Prostate gland (tissue), 2 donors: ENCODE measurements at regions not wholly inside any gene's neighbourhood (a gene's known extent, or its start where the extent isn't known, plus 50 kb on each side); places are given as distances from the start of the nearest gene placed in this dataset.

Source experiments
- DNase-seq: peaks from one replicate; pipeline ENCODE4 v3.0.0-alpha.2; 2019; ENCODE audit warnings: low spot score
- H3K27ac ChIP-seq, 2 donors: fragments of 200-600 bp; sonication (generic); 2 replicates each; pipeline ENCODE4 v1.5.1; 2017 to 2019
- H3K27me3 ChIP-seq: fragments of 200-600 bp; sonication (generic); replicated peaks from 2 replicates; pipeline ENCODE4 v1.5.1; 2019; ENCODE audit not compliant: insufficient read depth
- H3K36me3 ChIP-seq, 2 donors: fragments of 200-600 bp; sonication (generic); 1 replicate in 1 of 2; 2 replicates in 1 of 2; pipeline versions ENCODE4 v1.5.1 to v1.8.1; 2017 to 2019
- H3K4me1 ChIP-seq: fragments of 200-600 bp; sonication (generic); replicated peaks from 2 replicates; pipeline ENCODE4 v1.5.1; 2019
- H3K4me3 ChIP-seq, 2 donors: fragments of 200-600 bp; sonication (generic); 2 replicates each; pipeline ENCODE4 v1.5.1; 2017 to 2019
- H3K9me3 ChIP-seq: fragments of 200-600 bp; sonication (generic); 2 replicates; pipeline ENCODE4 v1.5.1; 2017
- POLR2A ChIP-seq: fragments of 450-650 bp; IDR thresholded peaks from one replicate; pipeline ENCODE4 v1.6.1; 2016; ENCODE audit warnings: antibody characterized with exemption, mild to moderate bottlenecking
- POLR2AphosphoS5 ChIP-seq: sonication (generic); formaldehyde crosslinking; IDR thresholded peaks from one replicate; pipeline ENCODE4 v1.6.1; 2017; ENCODE audit warnings: antibody characterized with exemption
- WGBS: methylation state at CpG from one replicate; pipeline ENCODE4 v1.1.5; 2018; 5-methylcytosine and 5-hydroxymethylcytosine counted together
- intact Hi-C: fragments of 100-400 bp; cut with DNase I; formaldehyde crosslinking; loops from one replicate; pipeline ENCODE4 v1.14.2; 2022
- TF ChIP-seq, protein P1 (sequence below), 4 experiments: fragments of 200-600 bp in 2 of 4; fragments of 450-650 bp in 2 of 4; sonication (generic) in 2 of 4; IDR thresholded peaks; 1 replicate in 3 of 4; 2 replicates in 1 of 4; pipeline ENCODE4 v1.5.1; 2016 to 2019; ENCODE audit warnings: antibody characterized with exemption in 4 of 4, mild to moderate bottlenecking in 2 of 4, moderate library complexity in 2 of 4

DNA sequence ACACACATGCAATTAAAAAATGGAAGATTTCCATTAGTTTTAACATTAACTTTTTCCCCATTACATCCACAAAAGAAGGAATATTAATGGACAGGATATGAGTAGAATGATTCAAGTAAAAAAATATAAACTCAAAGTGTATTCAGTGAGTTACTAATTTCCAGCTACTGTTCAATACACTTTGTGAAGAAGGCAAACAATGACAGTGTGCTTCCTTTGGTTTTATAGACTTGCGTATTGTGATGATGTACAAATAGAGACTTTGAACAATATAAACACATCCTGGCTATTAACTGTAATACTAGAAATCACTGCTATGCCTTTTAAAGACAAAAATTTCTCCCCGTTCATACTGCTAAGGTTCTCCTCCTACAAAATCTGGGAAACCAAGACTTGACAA is 171.4 kb downstream of the ASB9 start:
- Histone ChIP-seq H3K4me1 (no peaks in the 10 kb centered on the region), H3K27me3 (no peaks in the 10 kb centered on the region), H3K9me3 (no peaks in the 10 kb centered on the region), H3K36me3 (no peaks in the 10 kb centered on the region), H3K27ac (no peak overlapping the region), H3K4me3 (no peak overlapping the region)
- intact Hi-C loops, result no loop called here
- 29% methylated on average over 2 of the region's 2 CpGs for WGBS
- TF ChIP-seq POLR2AphosphoS5, result no peak
- TF ChIP-seq POLR2A, result no peak
- TF ChIP-seq, protein P1, sequence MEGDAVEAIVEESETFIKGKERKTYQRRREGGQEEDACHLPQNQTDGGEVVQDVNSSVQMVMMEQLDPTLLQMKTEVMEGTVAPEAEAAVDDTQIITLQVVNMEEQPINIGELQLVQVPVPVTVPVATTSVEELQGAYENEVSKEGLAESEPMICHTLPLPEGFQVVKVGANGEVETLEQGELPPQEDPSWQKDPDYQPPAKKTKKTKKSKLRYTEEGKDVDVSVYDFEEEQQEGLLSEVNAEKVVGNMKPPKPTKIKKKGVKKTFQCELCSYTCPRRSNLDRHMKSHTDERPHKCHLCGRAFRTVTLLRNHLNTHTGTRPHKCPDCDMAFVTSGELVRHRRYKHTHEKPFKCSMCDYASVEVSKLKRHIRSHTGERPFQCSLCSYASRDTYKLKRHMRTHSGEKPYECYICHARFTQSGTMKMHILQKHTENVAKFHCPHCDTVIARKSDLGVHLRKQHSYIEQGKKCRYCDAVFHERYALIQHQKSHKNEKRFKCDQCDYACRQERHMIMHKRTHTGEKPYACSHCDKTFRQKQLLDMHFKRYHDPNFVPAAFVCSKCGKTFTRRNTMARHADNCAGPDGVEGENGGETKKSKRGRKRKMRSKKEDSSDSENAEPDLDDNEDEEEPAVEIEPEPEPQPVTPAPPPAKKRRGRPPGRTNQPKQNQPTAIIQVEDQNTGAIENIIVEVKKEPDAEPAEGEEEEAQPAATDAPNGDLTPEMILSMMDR (IDR thresholded peaks at IDR 0.05), result no peak
- no peak for DNase-seq

DNA sequence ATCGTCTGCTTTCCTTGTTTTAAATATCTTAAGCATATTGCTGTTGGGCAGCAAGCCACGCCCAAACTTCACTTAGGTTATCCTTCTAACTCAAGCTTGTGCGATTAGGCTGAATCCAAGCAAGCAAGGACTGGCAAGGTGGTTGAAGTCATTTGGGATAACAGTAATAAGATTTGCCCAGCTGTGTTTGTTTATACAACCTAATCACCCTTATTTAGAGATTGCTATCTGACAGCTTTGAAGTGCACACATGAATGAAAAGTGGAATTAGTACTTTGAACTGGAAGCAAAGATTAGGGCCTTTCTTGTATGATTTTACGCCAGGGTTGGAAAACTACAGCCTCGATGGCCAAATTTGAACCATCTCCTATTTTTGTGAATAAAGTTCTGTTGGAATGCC is 182.1 kb downstream of the ASB9 start:
- no peaks in the 10 kb centered on the region for H3K9me3 ChIP-seq
- no peak for DNase-seq
- no peaks in the 10 kb centered on the region for H3K4me1 ChIP-seq
- intact Hi-C loops, result no loop called here
- H3K27me3 ChIP-seq, result no peaks in the 10 kb centered on the region
- 45% methylated on average over 5 of the region's 5 CpGs for WGBS
- no peaks in the 10 kb centered on the region for H3K36me3 ChIP-seq
- no peak overlapping the region for H3K4me3 ChIP-seq
- TF ChIP-seq, protein P1 (IDR thresholded peaks at IDR 0.05), result no peak
- TF ChIP-seq POLR2A (no peak), POLR2AphosphoS5 (no peak)
- no peak overlapping the region for H3K27ac ChIP-seq

DNA sequence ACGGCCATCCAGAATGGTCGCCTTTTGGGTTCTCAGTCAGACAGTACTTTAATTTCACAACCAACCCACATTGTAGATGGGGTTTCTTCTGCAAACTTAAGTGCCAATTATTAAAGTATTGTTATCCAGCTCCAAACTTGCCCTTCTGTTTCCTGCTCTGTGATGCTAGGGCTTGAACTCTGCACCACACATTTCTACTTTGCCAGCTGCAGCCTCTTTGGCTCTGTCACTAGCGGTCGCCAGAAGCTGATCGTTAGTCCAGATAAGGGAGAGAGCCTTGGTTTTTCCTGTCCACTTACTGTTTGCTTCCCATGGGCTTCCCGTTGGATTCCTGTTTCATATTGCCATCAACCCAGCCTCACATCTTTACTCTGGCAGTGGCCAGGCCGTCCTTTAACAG is 196.6 kb downstream of the ASB9 start:
- 62% methylated on average over 7 of the region's 7 CpGs for WGBS

DNA sequence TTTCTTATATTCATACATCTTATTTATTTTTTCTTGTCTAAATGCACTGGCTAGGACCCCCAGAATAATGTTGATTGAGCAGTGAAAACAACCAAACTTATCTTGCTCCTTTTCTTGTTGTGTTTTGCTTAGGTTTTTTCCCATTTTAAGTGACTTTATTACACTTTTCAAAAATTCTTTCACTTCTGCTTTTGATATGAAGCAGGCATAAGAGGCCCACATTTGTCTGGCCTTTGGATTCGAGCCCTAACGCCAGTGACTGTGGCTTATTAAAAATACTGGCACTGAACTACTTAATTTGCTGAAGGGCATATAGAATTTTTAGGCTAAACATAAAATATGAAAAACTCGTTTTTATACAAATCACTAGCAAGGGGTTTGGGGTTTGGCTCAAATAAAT is 197.0 kb downstream of the ASB9 start:
- no peaks in the 10 kb centered on the region for H3K27me3 ChIP-seq
- H3K27ac ChIP-seq, result no peak overlapping the region
- intact Hi-C loops, result no loop called here
- no peaks in the 10 kb centered on the region for H3K9me3 ChIP-seq
- WGBS, result 82% methylated on average over 3 of the region's 3 CpGs
- H3K4me1 ChIP-seq, result no peaks in the 10 kb centered on the region
- no peak overlapping the region for H3K4me3 ChIP-seq
- no peaks in the 10 kb centered on the region for H3K36me3 ChIP-seq
- DNase-seq, result no peak
- no peak for TF ChIP-seq POLR2AphosphoS5
- TF ChIP-seq, protein P1 (IDR thresholded peaks at IDR 0.05), result no peak
- TF ChIP-seq POLR2A, result no peak

More for the DNA sequence above, 196.6 kb downstream of the ASB9 start:
- no peak overlapping the region for H3K27ac ChIP-seq
- intact Hi-C loops, result no loop called here
- no peak overlapping the region for H3K4me3 ChIP-seq
- no peak for DNase-seq
- H3K27me3 ChIP-seq, result no peaks in the 10 kb centered on the region
- no peaks in the 10 kb centered on the region for H3K36me3 ChIP-seq
- H3K4me1 ChIP-seq, result no peaks in the 10 kb centered on the region
- no peaks in the 10 kb centered on the region for H3K9me3 ChIP-seq
- TF ChIP-seq POLR2AphosphoS5, result no peak
- no peak for TF ChIP-seq POLR2A
- TF ChIP-seq, protein P1 (IDR thresholded peaks at IDR 0.05), result no peak

DNA sequence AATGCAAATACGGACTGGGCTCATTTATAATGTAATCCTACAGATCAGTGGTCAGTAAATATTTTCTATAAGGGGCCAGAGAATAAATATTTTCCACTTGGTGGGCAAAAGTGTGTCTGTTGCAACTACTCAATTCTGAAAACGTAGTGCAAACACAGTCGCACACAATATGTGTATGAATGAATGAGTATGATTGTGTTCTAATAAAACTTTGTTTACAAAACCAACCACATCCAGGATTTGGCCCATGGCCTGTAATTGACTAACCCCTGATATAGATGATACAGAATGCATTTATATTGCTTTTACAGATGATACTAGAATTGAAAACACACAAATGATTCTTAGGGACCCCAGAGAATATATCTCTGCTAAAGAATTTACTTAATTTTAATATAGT is 197.6 kb downstream of the ASB9 start:
- no peak for DNase-seq
- Histone ChIP-seq H3K27ac (no peak overlapping the region), H3K4me3 (no peak overlapping the region), H3K27me3 (no peaks in the 10 kb centered on the region), H3K36me3 (no peaks in the 10 kb centered on the region), H3K4me1 (no peaks in the 10 kb centered on the region), H3K9me3 (no peaks in the 10 kb centered on the region)
- intact Hi-C loops, result no loop called here
- TF ChIP-seq, protein P1 (IDR thresholded peaks at IDR 0.05), result no peak
- no peak for TF ChIP-seq POLR2A
- 62% methylated on average over 3 of the region's 3 CpGs for WGBS
